ENCODE measurements at regions not wholly inside any gene's neighbourhood (a gene's known extent, or its start where the extent isn't known, plus 50 kb on each side); places are given as distances from the start of the nearest gene placed in this dataset.

DNA sequence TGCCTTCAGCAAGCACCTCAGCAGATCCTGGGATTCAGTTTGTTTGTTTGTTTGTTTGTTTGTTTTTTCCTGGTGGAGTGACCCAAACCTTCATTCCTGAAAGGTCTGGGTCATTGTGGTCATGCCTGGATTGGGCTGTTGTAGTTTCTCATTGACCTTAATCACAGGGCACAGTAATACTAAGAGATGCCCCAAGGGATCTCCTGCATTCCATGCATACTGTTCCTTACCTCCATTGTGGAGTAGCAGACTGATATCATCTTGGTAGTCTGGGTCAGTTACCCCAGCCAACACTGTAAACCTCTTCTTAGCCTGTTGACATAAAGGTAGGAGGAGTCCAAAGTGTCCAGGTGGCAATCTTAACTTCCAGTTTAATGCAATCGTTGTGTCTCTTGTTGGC is 1466.7 kb upstream of the CDH9 start (continued):
- TF ChIP-seq SRF (IDR thresholded peaks at IDR 0.05; ENCODE audit: low read depth, low read length) (no peak), CREB1 (IDR thresholded peaks at IDR 0.05) (no peak)

DNA sequence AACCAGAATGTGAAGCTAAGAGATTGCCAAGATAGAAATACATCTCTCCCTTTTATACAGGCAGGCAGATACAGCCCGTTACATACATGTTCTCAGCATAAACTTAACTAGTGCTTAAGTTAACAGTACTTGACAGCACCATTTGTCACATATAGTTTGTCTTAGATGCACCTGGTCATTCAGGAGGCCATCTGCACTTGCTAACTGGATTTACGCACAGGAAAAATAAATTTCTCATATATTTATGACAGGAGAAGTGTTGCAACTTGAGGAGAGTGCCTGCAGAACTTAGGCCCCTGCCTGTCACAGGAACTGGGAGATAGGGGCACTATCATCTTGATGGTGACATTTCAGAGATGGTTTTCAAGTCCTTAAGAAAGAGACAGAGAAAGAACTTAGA is 1462.1 kb upstream of the CDH9 start:
- H3K18ac ChIP-seq (ENCODE audit: extremely low read depth, low read length): no peak overlapping the region
- FAIRE-seq: no peak
- no peak overlapping the region for H2BK5ac ChIP-seq (ENCODE audit: low read depth, low read length)
- no peaks in the 10 kb centered on the region for H3K9me3 ChIP-seq (ENCODE audit: insufficient read depth in 2 of 2, low read depth in 1 of 2, low read length in 1 of 2)
- H3K79me2 ChIP-seq (ENCODE audit: control insufficient read depth in 1 of 2, insufficient read depth in 2 of 2, low read length in 2 of 2): no peaks in the 10 kb centered on the region
- no peak overlapping the region for H2BK15ac ChIP-seq (ENCODE audit: low read length)
- no peak overlapping the region for H3K4me2 ChIP-seq (ENCODE audit: insufficient read depth in 1 of 2, low read depth in 2 of 2, low read length in 2 of 2)
- H3K14ac ChIP-seq (ENCODE audit: insufficient read length): no peak overlapping the region
- no peak overlapping the region for H3K27ac ChIP-seq (ENCODE audit: low read depth, low read length)
- no peaks in the 10 kb centered on the region for H3K79me1 ChIP-seq (ENCODE audit: low read depth, low read length)
- no peak overlapping the region for H2BK12ac ChIP-seq (ENCODE audit: low read depth, low read length)
- H4K5ac ChIP-seq (ENCODE audit: insufficient read length, low read depth, low read length): no peak overlapping the region
- H3K4me3 ChIP-seq (ENCODE audit: extremely low read depth in 1 of 4, insufficient read depth in 2 of 4, low read depth in 3 of 4, low read length in 4 of 4): no peak overlapping the region
- H3K36me3 ChIP-seq (ENCODE audit: control insufficient read depth in 2 of 4, insufficient read depth in 4 of 4, low read length in 3 of 4): no peaks in the 10 kb centered on the region
- DNase-seq (ENCODE audit: low read depth in 1 of 2, low spot score in 2 of 2): no peak
- H2BK120ac ChIP-seq (replicated peaks; ENCODE audit: low read depth, low read length): no peak overlapping the region
- no peak overlapping the region for H2AK5ac ChIP-seq (ENCODE audit: low read depth, low read length)
- ChIA-PET CTCF (ENCODE audit: partially characterized antibody) (no interaction called here), POLR2A (ENCODE audit: partially characterized antibody) (no interaction called here)
- H3K27me3 ChIP-seq (replicated peaks in 1 of 4; ENCODE audit: control insufficient read depth in 3 of 4, extremely low read depth in 1 of 4, insufficient read depth in 3 of 4, low read length in 3 of 4): no peaks in the 10 kb centered on the region
- no peaks in the 10 kb centered on the region for H3K4me1 ChIP-seq (replicated peaks in 1 of 4; ENCODE audit: control insufficient read depth in 3 of 4, insufficient read depth in 4 of 4, low read length in 3 of 4)
- H2AFZ ChIP-seq (ENCODE audit: low read length): no peak overlapping the region
- no peak overlapping the region for H3K23ac ChIP-seq (ENCODE audit: insufficient read length)
- H4K8ac ChIP-seq (ENCODE audit: extremely low read depth, insufficient read depth, low read length): no peak overlapping the region
- WGBS, 2 experiments (ENCODE audit: extremely low coverage in 1 of 2, insufficient coverage in 1 of 2, insufficient read length in 1 of 2, insufficient replicate concordance in 2 of 2, low coverage in 1 of 2, low lambda C conversion rate in 2 of 2, missing lambda C conversion rate in 1 of 2): 92% methylated on average over 2 of the region's 2 CpGs; no CpG with 5 or more reads in 1 of the 2 experiments
- H3K56ac ChIP-seq (replicated peaks; ENCODE audit: insufficient read length, low read depth, low read length): no peak overlapping the region
- H2BK20ac ChIP-seq (ENCODE audit: low read length): no peak overlapping the region
- no peaks in the 10 kb centered on the region for H4K20me1 ChIP-seq (replicated peaks in 1 of 2; ENCODE audit: control insufficient read depth in 1 of 2, insufficient read depth in 2 of 2, low read length in 2 of 2)
- no peak overlapping the region for H3K4ac ChIP-seq (replicated peaks; ENCODE audit: insufficient read length, low read depth, low read length)
- no peak overlapping the region for H3K9ac ChIP-seq (replicated peaks in 1 of 4; ENCODE audit: extremely low read depth in 1 of 4, low read depth in 3 of 4, low read length in 3 of 4)
- no peak overlapping the region for H4K91ac ChIP-seq (replicated peaks; ENCODE audit: insufficient read length, low read length)
- H3K23me2 ChIP-seq (ENCODE audit: low read depth, low read length): no peaks in the 10 kb centered on the region
- no peak for TF ChIP-seq SIRT6 (IDR thresholded peaks at IDR 0.05; ENCODE audit: low read length)

Measured in H1 (cell line).